GM21447 (cell line): ENCODE measurements at regions not wholly inside any gene's neighbourhood (a gene's known extent, or its start where the extent isn't known, plus 50 kb on each side); places are given as distances from the start of the nearest gene placed in this dataset.
"Not testable (repeated sequence)": the region's sequence is repeated elsewhere in the genome, so short reads cannot be mapped to it uniquely, and the experiment has no call there.

ENCODE experiments used
- ATAC-seq: cut with Tn5 transposase; IDR thresholded peaks from one replicate; pipeline ENCODE4 v1.9.1; 2021; ENCODE audit not compliant: unreplicated experiment

- no peak for ATAC-seq
Observed at GRCh38 chr13:33545492-33545891, 259.9 kb upstream of the STARD13 start.

- no peak for ATAC-seq
Observed at GRCh38 chr13:33547035-33547434, 261.5 kb upstream of the STARD13 start.

GRCh38 chr13:33548069-33548468 lies 262.5 kb upstream of the STARD13 start:
- no peak for ATAC-seq

GRCh38 chr13:33550276-33550675 lies 264.7 kb upstream of the STARD13 start:
- no peak for ATAC-seq

DNA sequence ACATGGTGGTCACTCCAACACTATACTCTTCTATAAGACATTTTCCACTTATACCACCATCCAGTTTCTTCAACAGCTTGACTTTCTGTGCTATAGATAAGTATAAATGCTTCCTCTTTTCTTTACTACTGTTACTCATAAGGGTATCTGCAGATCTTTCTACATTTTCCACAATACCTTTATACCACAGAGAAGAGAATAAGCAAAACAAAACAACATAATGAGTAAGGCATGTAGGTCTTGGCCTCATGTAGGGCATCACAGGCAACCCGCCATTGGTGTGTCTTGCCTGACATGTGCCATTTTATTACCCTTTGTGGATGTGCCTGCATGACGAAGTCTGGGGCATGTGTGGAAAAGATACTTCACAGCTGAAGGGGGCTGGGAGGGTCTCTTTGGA lies 265.3 kb upstream of the STARD13 start:
- ATAC-seq, result no peak

GRCh38 chr13:33554919-33555791 lies 262.8 kb upstream of the RFC3 start:
- ATAC-seq, result peak; percentile 84

GRCh38 chr13:33556828-33557227 lies 261.1 kb upstream of the RFC3 start:
- ATAC-seq, result no peak

DNA sequence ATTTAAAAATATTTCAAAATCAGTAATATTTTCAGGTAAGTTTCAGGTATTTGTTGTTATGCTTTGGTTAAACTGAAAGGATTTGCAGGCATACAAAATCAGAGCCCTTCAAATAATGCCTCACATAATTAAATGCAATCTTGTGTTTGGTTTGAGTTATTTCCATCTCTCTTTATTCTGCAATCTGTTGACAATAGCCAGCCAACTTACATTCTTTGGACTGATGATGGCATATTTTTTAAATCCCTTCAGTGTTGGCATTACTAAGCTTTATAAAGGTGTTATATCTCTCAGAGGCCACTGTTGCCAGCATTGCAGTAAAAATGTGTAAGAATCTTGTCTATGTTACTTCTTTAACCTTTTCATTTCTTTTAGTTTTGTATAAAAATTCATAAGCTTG lies 257.2 kb upstream of the RFC3 start:
- ATAC-seq, result no peak

DNA sequence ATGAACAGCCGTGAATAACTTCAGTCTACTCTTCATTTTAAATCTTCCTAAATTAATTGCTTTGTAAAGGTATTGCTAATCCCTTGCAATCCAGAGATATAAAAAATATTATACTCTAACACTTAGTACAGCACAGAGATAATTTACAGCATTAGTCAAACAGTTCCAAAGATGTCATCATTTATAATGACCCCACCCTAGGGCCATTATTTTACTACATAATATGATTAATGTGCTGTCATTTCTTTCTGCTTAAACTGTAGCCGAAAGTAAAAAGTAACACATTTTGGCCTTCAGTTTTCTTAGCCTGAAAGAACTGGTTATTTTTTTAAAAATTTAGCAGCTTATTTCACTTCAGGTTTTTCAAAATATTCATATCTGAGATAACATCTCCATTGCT lies 256.3 kb upstream of the RFC3 start:
- ATAC-seq, result no peak

GRCh38 chr13:33571618-33572017 lies 246.3 kb upstream of the RFC3 start:
- ATAC-seq, result peak; percentile 73

DNA sequence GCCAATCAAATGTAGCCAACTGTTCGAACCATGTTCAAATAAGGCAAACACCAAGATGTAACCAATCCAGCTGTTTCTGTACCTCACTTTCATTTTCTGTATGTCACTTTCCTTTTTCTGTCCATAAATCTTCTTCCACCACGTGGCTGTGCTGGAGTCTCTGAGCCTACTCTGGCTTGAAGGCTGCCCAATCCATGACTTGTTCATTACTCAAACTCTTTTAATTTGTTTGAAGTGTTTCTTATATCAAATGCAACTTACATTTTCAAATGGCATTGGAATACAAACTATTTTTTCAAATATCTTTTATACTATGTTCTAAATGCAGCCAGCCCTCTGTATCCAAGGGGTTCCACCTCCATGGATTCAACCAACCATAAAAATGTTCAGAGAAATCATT lies 245.6 kb upstream of the RFC3 start:
- not testable (repeated sequence) for ATAC-seq

- no peak for ATAC-seq
Observed at GRCh38 chr13:33575378-33575777, 242.6 kb upstream of the RFC3 start.

DNA sequence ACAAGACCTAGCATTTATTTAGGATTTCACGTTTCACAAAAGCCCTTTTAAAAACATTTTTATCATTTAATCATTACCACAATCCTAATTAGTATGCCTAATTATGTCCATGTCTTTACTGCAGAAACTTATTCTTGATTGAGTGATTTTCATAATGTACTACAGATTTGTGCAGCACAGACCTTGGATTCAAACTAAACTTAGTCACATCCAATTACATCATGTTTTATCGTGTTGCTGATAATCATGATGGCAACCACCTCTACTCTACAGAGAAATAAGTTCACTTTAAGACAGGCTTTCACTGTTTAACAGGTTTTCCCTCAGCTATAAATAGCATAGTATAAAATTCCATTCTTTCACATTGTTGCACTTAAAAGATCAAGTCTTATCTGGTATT lies 240.9 kb upstream of the RFC3 start:
- no peak for ATAC-seq

DNA sequence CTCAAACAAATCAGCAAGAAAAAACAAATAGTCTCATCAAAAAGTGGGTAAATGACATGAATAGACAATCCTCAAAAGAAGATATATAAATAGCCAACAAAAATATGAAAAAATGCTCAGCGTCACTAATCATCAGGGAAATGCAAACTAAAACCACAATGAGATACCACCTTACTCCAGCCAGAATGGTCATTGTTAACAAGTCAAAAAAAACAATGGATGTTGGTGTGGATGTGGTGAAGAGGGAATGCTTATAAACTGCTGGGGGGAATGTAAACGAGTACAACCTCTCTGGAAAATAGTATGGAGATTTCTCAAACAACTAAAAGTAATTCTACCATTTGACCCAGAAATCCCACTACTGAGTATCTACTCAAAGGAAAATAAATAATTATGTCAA lies 239.2 kb upstream of the RFC3 start:
- no peak for ATAC-seq

DNA sequence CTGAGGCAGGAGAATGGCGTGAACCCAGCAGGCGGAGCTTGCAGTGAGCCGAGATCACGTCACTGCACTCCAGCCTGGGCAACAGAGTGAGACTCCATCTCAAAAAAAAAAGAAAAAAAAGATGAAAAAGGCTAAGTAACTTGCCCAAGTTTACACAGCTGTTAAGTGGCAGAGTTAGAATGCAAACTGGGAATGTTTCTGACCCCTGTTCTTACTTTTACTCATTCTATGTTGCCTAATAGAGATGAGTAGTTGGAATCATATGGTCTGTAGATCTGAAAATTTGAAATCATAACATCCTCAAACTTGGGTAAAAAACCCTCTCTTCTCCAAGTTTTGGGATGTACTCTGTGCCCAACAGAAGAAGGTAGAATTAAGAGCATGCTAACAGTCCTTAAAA lies 235.8 kb upstream of the RFC3 start:
- ATAC-seq, result no peak

- no peak for ATAC-seq
Observed at GRCh38 chr13:33583398-33583797, 234.6 kb upstream of the RFC3 start.

GRCh38 chr13:33590936-33591335 lies 227.0 kb upstream of the RFC3 start:
- ATAC-seq, result no peak

DNA sequence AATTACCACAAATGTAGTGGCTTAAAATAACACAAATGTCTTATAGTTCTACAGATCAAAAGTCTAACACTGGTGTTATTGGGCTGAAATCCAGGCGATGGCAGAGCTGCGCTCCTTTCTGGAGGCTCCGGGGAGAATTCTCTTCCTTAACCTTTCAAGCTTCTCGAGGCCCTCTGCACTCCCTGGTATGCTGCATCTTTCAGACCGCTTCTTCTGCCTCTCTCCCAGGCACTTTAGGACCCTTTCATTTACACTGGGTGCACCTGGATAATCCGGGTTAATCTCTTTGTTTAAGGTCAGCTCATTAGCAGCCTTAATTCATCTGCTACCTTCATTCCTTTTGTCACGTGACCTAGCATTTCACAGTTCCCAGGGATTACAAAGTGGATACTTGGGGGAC lies 211.3 kb upstream of the RFC3 start:
- no peak for ATAC-seq

- no peak for ATAC-seq
Observed at GRCh38 chr13:33610438-33611120, 207.4 kb upstream of the RFC3 start.

GRCh38 chr13:33611121-33611805 lies 206.7 kb upstream of the RFC3 start:
- no peak for ATAC-seq

DNA sequence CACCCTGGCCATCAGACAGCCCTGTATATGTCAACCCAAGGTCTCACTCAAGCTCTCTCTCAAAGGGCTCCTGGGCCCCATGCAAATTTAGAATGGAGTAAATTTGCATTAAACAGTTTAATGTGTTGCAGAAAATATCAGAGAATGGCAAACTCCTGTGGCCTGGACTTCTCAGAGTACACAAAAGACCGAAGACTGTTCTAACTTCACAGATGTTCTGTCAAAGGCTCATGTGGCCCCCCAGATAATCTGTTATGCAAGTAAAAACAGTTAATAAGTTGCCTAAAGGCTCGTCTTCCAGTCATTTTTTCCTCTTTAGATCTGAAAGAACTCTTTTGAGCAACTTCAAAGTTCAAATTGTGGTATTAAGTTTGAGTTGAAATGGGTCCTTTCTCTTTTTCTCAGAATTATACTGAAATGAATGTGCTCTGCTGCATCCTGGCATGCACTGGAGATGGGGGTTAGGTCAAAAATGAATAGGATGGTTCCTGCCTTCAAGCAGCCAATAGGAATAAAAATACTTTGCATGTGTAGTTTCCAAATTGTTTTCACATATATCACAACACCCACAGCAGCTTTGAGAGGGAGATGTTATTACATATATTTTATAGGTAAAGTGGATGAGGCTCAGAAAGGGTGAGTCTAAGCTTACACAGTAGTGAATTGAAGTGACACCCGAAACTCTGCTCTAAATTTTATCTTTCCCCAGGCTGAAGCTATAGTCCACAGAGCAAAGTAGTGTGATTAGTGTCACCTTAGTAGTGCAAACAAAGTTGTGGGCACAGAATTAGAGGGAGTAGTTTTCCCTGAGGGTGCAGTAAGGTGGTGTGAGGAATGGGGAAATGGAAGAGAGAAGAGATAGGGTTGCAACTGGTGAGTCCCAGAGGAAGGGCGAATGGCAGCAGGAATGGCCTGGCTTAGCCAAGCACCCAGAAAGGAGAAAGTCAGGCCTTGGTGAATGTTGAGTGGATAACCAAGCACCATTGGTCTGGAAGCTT lies 205.0 kb upstream of the RFC3 start:
- ATAC-seq, result peak; percentile 62
